ENCODE measurements at regions not wholly inside any gene's neighbourhood (a gene's known extent, or its start where the extent isn't known, plus 50 kb on each side); places are given as distances from the start of the nearest gene placed in this dataset.
"Not testable (repeated sequence)": the region's sequence is repeated elsewhere in the genome, so short reads cannot be mapped to it uniquely, and the experiment has no call there.

GRCh38 chr1:234957330-234958065, 171.1 kb downstream of the TOMM20 start:
- DNase-seq: no peak

DNA sequence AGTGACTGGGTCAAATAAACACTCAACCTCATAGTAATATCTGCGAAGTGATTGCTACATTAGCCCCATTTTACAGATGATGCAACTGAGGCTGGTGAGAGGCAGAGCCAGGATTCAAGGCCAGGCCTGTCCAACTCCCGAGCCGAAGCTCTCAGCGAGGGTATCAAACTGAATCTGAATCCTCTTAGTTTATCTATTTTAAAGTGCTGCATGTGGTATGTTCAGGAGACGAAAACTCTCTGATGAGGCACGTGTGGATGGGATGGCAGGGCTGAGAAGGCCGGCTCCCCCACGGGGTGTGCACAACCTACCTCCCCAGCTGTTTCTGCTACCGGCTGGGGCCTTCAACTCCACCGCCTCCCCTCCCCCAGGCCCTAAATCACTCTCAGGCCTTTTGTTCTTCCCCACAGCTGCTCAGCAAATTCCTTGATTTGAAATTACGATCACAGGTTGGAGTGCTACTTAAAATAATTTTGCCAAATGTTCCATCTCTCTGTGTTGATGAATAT, 171.8 kb downstream of the TOMM20 start:
- no peak for DNase-seq

DNA sequence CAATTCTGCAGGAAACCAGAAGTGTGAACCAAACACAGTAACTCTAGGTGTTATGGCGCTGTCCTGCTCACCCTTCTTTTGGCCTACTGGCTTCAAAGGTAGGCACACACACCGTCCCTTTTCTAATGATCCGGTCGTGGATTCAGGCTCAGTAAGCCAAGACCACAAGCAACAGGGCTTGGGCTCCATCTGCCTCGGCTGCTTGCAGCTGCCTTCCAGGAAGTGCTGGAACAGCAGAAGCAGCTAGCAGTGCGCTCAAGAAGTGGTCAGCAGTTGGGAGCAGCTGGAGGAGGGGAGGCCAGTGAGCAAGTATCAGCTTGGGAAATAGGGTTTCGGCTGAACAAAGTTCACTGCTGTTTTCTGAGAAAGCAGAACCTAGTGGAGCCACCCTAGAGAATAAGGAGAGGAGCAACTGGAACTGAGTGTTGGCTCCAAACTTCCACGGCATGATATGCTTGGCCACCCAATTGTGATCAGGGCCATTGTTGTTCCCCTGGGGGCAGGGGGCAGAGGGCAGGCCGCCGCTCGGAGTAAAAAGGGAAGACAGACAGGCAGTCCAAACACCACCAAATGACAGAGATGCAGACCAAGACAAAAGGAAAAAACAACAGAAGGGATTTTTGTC, 173.4 kb downstream of the TOMM20 start:
- DNase-seq: no peak

DNA sequence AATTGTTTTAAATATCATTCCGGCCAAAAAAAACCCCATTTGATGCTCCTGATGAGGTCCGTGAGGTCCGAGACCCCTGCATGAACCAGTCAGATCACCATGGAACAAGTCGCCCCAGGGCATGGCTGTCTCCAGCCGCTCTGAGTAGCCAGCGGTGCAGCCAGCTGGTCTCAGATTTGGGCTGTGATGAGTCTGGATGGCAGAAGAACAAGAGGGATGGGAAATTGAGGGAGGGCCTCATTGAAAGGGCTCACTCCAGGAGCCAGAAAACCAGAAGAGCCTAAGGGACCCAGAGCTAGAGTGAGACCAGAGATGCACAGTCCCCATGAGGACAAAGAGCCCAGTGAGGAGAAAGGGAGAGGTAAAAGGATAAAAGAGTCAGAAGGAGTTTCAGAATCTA, 174.0 kb downstream of the TOMM20 start:
- no peak for DNase-seq

GRCh38 chr1:234953655-234954405, 174.8 kb downstream of the TOMM20 start:
- DNase-seq: no peak

DNA sequence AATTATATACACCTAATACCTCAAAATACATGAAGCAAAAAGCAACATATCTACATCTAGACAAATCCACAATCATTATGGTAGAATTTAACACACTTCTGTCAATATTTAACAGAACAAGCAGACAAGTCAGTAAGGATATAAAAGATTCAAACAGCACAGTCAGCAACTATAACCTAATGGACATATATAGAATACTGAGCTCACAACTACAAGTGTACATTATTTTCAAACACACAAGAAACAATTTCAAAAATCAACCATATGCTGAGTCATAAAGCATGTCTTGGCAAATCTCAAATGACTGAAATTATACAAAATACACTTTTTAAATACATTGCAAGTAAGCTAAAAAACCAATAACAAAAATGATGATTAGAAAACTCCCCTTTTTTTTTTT, 178.0 kb downstream of the TOMM20 start:
- no peak for DNase-seq

DNA sequence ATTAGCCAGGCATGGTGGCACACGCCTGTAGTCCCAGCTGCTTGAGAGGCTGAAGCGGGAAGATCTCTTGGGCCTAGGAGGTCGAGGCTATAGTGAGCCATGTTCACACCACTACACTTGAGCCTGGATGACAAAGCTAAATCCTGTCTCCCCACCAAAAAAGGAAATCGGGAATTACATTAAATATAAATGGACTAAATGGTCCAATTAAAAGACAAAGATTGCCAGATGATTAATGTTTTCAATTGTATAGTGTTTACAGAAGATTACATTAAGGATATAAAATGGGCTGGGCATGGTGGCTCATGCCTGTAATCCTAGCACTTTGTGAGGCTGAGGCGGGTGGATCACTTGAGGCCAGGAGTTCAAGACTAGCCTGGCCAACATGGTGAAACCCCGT, 179.1 kb downstream of the TOMM20 start:
- not testable (repeated sequence) for DNase-seq

DNA sequence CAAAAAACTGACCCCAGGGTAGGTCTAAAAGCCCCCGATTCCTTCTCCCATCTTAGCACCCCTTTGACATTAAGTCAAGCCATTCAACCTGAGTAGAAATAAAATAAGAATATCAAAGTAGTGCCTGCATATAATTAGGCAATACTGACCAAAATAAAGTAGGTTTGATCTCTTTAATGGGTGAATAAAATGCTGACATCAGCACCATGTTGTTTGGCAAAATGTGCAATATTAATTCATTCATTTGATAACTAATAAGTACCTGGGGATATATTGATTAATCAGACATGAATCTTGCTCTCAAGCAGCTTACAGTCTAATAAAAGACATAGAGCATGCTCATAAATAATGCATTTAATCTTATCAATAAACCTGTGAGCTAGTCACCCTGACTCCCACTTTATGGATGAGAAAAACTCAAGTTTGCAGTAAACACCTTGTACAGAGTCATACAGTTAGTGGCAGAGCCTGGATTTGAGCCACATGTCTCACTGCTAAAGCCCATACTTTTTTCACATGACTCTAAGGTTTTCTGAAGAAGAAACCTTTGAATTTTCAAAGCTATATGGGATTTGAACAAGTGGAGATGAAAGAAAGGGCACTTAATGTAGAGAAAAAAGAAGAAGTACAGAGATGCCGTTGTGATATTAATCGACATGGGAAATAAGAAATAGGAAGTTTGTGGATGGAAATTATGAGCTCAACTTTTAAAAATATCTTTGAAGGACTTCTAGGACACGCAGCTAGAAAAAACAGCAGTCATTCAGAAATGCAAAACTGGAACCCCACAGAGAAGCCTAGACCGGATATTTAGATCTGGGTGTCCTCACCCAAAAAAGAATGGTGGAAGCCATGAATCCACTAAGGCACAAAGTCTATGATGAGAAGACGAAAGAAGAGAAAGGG, 183.9 kb downstream of the TOMM20 start:
- no peak for DNase-seq

- no peak for DNase-seq
These were observed 184.7 kb downstream of the TOMM20 start for GRCh38 chr1:234943836-234944402.

GRCh38 chr1:234942879-234943506, 185.6 kb downstream of the TOMM20 start:
- no peak for DNase-seq

DNA sequence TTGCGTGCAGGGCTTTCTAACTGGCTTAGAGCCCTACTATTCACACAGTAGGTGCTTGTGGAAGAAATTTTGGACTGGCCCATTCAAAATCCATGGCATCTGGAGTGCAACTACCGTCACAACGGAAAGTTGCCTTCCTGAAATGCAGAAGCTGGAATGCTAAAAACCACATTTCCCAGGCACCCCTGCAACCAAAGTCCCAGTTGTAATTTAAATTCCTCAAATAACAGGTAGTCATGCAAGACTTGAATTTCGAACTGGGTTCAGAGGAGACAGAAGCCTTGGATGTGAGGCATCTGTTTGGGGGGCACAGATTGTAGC, 186.7 kb downstream of the TOMM20 start:
- no peak for DNase-seq

GRCh38 chr1:234941321-234942011, 187.2 kb downstream of the TOMM20 start:
- no peak for DNase-seq

GRCh38 chr1:234940841-234941240, 187.8 kb downstream of the TOMM20 start:
- DNase-seq: no peak

- DNase-seq: no peak
These were observed 189.7 kb downstream of the TOMM20 start for GRCh38 chr1:234938924-234939323.

DNA sequence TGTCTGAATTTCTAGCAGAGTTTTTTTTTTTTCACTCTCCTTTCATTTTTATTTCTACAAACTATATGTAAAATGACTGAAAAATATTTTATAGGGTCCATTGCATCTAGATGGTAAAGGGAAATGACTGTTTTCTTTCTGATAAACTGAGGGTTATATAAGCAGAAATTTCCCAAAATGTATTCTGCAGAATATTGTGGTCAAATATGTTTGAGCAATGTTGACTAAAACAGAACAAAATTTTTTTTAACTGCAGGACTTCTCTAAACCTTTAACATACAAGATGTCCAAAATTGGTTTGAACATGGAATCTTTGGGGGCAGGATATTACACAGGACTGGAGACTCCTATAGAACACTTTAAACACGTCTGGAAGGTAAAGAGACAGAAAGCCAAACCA, 190.5 kb downstream of the TOMM20 start:
- DNase-seq: no peak

DNA sequence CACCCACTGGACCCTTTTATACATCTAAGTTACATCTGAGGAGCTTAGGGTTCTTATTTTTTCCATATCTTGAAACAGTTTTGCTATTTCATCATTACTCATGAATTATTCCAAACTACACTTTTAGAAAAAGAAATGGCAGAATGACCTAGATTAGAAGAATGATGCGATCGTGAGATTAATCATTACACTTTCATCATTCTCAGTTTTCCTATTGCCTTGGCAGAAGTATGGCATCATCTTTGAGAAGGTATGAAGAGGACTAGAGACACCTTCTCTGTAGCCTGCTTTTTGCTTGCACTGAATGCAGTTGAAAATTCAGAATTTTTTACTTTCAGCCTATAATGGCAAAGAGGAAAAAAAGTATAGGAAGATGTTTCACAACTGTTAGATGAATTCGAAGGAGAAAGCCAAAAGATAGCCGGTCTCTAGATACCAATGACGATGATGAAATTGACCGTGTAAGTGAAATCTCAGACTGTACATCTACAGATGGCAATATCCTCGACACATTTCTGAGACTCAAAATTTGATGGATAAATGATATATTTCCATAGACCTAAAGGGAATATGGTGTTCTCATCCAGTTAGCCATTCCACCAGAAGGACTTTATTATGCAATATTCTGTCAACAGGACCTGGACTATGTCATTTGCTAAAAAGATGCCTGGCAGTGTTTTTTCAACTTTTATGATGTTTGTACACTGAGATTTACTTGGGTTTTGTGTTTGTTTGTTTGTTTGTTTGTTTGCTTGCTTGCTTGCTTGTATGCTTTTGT, 191.8 kb downstream of the TOMM20 start:
- no peak for DNase-seq

GRCh38 chr1:234934611-234935033, 194.0 kb downstream of the TOMM20 start:
- DNase-seq: no peak

GRCh38 chr1:234933475-234933874, 195.2 kb downstream of the TOMM20 start:
- no peak for DNase-seq

DNA sequence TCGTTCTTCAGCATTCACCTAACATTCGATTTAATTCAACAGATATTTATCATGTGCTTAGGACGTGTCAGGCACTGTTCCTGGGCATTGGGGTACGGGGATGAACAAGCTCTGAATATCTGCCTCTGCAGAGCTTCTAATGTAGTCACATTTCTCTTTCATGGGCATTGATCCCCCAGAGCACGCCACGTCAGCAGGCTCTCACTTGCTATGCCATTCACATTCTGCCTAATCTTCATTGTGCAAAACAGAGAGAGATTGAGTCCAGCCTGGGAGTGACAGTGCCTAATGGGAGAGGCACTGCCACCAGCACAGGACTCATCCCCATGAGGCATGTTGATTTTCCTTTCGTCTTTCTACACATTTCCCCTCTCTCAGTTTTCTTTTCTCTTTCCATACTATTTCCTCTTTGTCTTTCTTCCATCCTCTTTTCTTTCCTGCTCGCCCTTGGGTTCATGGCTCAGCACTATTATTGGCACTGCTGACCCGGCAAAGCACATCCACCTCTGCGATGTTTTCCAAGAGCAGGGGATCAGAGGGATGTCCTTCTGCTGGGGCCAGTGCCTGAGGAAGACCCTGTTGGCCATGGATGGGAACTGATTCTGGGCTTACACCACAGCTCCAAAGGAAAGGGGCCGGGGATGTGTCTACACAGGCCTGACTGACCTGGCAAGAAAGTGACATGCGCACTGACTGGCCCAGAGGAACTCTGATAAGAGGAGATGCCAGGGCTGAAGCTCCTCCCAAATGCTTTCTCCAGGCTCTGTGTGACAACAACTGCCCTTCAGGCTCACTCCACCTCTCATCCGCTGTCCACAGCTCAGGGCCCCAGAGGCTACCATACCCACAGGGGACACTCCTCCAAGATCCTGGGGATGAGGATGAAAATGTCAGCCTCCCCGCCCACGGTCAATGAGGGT, 195.9 kb downstream of the TOMM20 start:
- no peak for DNase-seq

Measured in T-helper 9 cell (primary cell).